ENCODE measurements at regions not wholly inside any gene's neighbourhood (a gene's known extent, or its start where the extent isn't known, plus 50 kb on each side); places are given as distances from the start of the nearest gene placed in this dataset.

DNA sequence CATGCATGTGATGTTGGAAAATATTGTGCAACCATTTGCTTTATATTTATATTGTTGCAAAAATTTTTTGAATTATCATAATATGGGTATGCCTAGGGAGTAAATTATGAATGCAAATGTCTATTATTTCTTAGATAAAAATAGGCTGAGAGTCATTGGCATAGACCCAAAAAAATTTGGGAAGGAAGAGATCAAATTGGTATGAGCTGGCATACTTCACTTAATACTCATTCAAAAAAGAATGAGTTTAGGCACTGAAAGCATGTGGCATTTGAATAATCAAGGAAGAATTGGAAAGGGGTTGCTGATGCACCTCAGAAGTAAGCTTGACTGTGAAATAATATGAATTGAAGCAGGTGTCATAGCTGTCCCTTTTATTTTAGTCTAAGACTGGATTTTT is 764.0 kb upstream of the DPPA4 start:
- no peak for DNase-seq (ENCODE audit: low read depth)

DNA sequence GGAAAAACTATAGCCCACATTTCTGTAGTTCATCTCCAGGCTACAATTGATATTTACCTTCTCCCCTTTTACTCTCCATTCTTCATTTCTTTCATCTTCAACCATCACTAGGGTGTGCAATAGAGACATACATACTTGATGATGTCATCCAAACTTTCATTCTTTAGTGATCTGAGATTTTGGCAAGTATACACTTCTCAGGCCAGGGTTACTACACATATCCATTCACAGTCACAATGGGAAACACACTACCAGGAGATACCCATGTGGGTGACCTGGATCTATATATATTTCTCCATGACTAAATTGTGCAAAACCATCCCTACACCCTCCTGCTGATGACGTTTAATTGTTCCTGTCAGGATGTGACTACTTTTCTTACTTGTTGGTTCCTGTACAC is 769.5 kb upstream of the DPPA4 start:
- no peak for DNase-seq (ENCODE audit: low read depth)

DNA sequence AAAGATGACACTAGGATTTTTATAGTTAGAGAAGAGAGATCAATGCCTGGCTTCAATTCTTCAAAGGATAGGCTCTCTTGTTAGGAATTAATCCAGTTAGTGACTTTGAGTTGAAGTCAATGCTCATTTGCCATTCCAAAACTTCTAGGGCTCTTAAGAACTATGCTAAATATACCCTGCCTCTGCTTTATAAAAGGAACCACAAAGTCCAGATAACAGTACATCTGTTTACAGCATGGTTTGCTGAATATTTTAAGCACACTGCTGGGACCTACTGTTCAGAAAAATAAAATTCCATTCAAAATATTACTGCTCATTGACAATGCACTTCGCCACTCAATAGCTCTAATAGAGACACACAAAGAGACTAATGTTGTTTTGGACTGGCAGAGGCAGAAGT is 786.6 kb upstream of the DPPA4 start:
- no peak for DNase-seq (ENCODE audit: low read depth)

GRCh38 chr3:110126065-110126464 is 788.7 kb upstream of the DPPA4 start:
- DNase-seq (ENCODE audit: low read depth), result peak; percentile 37

DNA sequence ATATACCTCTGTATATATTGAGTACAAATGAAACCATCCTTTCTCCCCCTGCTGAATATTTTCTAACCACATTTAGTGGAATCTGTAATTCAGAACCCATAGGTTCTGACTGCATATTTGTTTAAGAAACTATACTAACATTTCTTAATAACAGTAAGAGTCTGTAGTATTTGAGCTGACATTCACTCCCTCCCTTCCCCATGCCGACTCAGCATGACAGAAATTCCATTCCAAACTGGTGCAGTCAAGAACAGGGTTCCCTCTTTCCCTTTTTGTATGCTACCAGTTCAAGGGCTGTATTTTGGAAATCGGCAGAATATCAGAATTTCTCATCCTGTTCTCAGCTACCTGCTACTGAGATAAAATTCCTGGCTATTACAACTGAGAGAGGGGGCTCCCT is 796.6 kb upstream of the DPPA4 start:
- DNase-seq (ENCODE audit: low read depth), result no peak

DNA sequence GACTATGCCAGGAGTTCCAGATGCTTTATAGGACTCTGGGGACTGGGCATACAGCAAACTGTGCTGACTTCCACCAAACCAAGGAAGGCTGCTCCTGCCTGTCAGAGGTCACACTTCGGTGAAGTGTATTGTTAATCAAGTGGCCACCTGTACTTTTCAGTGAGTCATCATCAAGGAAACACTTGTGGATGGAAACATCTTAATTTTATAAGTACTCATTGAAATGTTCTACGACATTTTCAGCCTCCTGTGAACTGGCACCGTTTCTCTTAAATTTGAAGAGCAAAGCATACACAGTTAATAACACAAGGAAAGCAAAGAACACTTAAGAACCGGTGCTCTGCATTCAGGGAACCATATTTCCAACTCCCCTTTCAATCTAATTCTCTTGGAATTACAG is 801.7 kb upstream of the DPPA4 start:
- DNase-seq (ENCODE audit: low read depth), result no peak

DNA sequence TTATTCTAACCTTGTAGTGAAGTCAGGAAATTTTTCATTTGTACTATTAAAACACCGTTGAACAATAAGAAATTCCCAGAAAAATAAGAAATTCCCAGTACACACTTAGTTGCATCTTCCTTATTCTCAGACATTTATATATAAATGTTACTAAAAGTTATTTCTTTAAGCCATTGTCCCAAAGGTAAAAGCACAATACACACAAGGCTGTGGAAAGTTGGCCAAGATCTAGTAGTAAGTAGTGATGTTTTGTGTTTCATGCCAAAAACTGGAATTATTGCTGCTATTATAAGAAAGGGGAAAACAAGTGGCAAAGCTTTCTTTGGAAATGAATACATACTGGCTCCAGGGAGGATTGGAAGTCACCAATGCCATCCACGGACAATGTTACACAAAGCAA is 802.5 kb upstream of the DPPA4 start:
- no peak for DNase-seq (ENCODE audit: low read depth)

DNA sequence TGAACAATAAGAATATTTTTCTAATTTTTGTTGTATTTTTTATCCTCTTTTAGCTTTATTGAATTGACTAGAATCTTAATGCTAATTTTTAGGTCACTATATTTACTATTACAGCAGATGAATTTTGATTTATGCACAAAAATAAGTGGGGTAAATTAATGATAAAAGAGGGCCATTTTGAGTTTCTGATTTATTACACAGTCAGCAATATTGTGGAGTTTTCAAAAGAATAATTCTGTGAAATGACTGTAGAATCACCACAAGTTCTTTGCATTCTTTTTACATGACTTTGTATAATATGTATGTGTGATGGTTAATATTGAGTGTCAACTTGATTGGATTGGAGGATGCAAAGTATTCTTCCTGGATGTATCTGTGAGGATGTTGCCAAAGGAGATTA is 812.4 kb upstream of the DPPA4 start:
- no peak for DNase-seq (ENCODE audit: low read depth)

DNA sequence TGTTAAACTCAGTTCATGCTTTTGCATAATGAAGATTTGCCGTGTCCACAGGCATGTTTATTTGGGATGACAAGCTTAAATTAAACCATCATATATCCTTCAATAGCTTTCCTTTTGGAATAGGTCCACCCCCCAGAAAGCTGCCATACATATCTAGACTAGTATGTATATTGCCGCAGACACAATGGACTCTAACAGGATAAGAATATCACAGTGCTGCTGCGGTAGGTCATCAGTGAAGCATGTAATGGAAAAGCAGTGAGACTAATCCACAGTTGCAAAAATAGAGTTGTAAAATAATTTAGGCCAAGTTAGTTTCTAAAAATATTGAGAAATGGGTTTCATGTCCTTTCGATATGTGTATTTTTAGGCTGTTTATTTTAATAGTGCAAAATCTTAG is 819.9 kb upstream of the DPPA4 start:
- DNase-seq (ENCODE audit: low read depth), result no peak

DNA sequence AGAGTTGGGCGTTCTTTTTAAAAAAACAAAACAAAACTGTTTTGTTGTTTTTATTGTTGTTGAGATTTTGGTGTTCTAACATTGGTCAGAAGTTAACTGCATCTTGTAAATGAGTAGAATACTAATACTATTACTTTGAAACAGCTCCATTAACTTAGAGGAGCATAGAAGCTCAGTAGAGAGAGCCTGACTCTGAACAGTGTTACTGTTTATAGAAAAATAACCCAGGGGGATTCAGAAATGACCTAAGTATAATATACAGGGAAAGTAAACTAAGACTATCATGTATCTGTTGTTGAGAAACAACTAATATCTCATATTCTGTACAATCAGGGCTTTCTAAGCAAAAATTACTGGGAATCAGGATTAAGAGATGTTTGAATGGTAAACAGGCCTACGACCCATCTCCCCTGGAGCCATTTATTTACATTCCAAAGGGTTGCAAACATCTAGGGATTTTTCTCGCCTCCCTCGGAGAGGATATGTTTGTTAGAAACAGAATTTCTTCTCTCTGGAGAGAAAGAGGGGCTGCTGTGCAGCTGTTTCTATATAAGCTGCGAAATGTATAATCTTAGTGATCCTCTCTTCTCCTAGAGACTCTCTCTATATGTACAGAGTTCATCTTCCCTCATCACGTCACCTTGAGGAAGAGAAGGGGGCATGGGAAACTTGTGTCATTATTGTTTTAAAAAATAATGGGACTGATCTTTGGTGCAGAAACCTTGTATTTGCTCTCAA is 827.5 kb upstream of the DPPA4 start:
- DNase-seq (ENCODE audit: low read depth), result no peak

DNA sequence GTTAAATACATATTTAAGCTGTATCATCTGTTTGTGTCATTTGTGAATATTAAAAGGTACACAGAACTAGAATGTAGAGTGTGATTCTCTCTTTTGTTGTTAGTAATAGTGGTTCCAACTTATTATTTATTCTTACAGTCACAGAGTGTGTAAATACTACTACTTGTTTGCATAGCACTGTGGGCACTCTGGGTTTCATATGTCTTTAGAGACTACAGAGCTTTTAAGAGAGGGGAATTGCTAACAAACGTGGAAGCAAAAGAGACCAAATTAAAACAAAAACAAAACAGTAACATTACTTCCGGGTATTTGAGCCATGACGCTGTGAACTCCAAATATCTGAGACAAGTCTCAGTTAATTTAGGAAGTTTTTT is 828.0 kb upstream of the DPPA4 start:
- DNase-seq (ENCODE audit: low read depth), result no peak

DNA sequence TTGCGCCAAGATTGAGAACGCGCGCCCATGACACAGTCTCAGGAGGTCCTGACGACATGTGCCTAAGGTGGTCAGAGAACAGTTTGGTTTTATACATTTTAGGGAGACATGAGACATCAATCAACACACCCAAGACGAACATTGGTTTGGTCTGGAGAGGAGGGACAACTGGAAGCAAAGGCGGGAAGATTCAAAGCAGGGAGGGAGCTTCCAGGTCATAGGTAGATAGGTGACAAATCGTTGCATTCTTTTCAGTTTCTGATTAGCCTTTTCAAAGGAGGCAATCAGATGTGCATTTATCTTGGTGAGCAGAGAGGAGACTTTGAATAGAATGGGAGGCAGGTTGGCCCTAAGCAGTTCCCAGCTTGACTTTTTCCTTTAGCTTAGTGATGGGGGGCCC is 828.4 kb upstream of the DPPA4 start:
- DNase-seq (ENCODE audit: low read depth), result peak; percentile 38

- no peak for DNase-seq (ENCODE audit: low read depth)
Measured at GRCh38 chr3:110166791-110167190, 829.4 kb upstream of the DPPA4 start.

GRCh38 chr3:110174908-110175307 is 837.6 kb upstream of the DPPA4 start:
- DNase-seq (ENCODE audit: low read depth), result no peak

- peak; percentile 7 for DNase-seq (ENCODE audit: low read depth)
Measured at GRCh38 chr3:110178965-110179364, 841.6 kb upstream of the DPPA4 start.

DNA sequence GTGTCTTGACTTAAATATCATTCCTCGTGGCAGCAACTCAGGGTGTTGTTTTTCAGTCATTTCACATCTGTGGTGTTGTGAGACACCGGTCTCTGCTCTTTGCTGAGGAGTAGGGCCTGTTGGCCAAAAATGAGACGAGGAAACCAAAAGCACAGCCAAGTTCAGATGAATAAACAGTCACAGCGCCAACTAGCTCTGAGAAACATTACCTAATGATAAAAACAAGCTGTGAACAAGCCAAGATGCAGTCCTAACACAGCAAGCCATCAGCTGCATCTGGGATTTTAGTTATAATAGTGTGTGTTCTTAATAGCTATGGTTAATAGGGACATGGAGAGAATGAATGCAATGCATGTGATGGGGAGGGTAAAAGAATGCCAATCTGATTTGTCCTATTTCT is 843.4 kb upstream of the DPPA4 start:
- peak; percentile 9 for DNase-seq (ENCODE audit: low read depth)

DNA sequence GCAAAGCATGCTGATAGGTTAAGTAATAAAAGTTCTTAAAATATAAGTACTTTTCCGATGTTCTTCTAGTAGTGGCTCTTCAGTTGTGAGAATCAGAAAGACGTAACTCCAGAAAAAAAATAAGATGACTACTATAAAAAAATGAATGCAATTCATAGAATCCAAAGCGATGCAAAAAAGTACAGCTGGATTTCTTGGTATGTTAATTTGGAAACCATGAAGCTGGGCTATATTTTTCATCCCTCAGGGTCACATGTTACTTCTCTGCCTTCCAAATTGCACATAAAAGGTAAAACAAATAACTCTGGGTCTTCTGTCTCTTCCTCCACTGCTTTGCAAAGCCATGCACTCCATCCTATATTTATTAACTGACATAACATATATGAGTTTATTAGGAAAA is 843.9 kb upstream of the DPPA4 start:
- DNase-seq (ENCODE audit: low read depth), result no peak

GRCh38 chr3:110184536-110184935 is 847.2 kb upstream of the DPPA4 start:
- no peak for DNase-seq (ENCODE audit: low read depth)

GRCh38 chr3:110193074-110193473 is 855.7 kb upstream of the DPPA4 start:
- no peak for DNase-seq (ENCODE audit: low read depth)

DNA sequence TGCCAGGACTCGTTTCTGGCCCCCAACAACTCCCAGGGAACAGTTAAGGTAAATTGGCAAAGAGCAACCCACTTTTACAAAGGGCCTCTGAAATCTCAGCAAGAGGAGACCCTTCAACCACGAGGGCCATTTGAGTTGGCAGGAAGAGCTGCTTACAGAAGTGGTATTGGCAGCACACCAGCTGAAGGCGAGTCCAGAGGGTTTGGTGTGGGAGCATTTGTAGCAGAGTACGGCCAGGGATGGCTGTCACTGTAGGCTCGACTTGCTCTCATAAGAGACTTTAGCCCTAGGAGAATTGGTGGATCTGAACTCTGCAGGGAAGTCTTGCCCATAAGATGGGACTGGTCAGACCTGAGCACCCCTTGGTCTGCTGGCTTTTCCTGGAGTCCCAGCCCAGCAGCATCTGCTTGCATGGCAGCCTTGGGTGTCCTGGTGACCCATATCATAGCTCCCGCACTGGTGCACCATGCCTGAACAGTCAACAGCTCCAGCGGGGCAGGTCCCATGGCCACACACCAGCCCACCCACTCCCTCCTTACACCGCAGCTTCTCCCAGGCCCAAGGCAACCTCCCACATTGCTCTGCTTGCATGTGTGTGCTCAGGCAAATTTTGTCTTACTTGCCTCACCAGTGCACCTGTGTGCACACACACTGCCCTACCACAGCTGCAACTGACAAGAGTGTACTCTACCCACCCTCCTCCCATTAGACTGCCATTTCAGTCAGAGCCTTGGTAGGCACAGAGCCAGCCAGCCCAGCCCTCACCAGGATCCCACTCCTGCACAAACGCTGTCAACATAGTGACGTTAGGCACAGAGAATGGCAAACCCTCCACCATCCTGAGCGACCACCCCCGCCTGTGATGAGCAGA is 861.6 kb upstream of the DPPA4 start:
- no peak for DNase-seq (ENCODE audit: low read depth)

DNA sequence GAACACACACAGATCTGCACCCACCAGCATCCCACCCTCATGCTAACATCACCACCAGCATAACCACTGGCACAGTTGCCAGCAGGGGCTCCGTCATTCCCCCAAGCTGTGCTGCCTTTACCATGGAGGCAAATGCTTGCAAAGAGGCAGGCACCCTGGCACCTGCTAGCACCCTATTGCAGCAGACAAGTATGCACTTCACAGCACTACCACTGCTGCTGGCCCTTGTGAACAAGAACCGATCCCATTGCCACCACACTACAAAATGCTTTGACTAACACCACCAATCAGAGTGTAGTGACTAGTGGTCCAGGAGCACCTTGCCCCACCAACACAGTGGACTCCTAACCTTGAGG is 862.2 kb upstream of the DPPA4 start:
- DNase-seq (ENCODE audit: low read depth), result no peak

DNA sequence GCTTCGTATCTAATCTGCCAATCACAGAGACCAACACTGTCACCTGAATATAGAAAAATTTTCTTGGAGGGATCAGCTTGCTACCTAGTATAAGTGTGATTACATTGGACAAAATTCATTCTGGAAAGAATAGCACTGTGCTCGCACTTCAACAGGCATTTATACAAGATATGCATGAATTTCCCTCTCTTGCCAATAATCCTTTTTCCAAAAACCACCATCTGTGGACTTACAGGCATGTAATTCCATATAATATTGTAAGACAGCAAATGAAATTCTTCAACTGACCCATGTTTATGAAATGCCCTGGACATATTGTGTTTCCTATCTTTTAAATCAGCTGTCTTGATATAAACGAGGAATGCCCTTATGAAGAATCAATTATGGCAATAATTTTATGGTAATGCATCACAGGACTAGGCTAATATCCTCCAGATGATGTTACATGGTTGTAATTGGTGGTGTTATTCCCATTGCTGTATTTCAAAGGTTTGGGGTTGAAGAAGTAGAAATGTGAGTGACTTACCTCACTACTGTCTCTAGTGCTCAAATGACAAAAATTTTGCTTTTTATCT is 861.4 kb upstream of the NECTIN3 start:
- no peak for DNase-seq (ENCODE audit: low read depth)

- DNase-seq (ENCODE audit: low read depth), result no peak
Measured at GRCh38 chr3:110226645-110227044, 845.0 kb upstream of the NECTIN3 start.

Data from M059J (cell line).